HG03135 (cell line): ENCODE measurements at regions not wholly inside any gene's neighbourhood (a gene's known extent, or its start where the extent isn't known, plus 50 kb on each side); places are given as distances from the start of the nearest gene placed in this dataset.
"Not testable (repeated sequence)": the region's sequence is repeated elsewhere in the genome, so short reads cannot be mapped to it uniquely, and the experiment has no call there.

Experiments used
- ATAC-seq: cut with Tn5 transposase; IDR thresholded peaks from one replicate; pipeline ENCODE4 v1.9.1; 2021; ENCODE audit warnings: mild to moderate bottlenecking, moderate library complexity; ENCODE audit not compliant: unreplicated experiment

DNA sequence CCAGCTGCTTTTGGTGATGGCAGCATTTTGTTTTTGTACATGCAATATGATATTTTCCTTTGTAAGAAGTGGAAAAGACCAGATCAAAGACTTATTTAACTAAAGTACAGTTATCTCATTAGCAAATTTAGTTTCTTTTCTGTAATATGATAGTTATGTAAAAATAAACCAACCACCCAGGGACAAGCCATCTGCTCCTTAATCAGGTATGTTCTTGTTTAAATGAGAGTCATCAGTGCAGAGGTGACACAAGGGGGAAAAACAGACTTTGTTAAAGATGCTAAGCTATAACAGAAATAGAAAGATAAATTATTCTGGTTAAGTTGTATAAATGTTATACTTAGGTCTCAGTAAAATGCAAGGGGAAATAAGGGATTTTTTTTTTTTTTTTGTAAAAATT lies 805.7 kb upstream of the SEMA6A start:
- no peak for ATAC-seq

- no peak for ATAC-seq
Measured at GRCh38 chr5:117379521-117379920, 804.9 kb upstream of the SEMA6A start.

- no peak for ATAC-seq
Measured at GRCh38 chr5:117376748-117377147, 802.1 kb upstream of the SEMA6A start.

DNA sequence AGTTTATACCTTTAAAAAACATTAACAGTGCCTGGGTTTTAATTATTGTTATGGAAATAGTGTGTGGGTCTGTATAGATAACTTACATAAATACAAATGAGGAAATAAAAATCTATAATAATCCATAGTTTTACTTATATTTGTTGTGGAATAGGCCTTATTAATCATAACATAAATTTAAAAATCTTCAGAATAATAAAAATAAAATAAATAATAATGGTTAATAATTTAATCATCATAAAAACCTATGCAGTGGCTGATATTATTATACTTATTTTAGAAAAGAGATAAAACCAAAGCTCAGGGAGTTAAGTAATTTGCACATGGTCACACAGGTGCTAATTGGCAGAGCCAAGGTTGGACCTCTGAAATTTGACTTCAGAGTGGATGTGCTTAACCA lies 785.3 kb upstream of the SEMA6A start:
- no peak for ATAC-seq

- ATAC-seq: no peak
Measured at GRCh38 chr5:117357886-117358285, 783.3 kb upstream of the SEMA6A start.

DNA sequence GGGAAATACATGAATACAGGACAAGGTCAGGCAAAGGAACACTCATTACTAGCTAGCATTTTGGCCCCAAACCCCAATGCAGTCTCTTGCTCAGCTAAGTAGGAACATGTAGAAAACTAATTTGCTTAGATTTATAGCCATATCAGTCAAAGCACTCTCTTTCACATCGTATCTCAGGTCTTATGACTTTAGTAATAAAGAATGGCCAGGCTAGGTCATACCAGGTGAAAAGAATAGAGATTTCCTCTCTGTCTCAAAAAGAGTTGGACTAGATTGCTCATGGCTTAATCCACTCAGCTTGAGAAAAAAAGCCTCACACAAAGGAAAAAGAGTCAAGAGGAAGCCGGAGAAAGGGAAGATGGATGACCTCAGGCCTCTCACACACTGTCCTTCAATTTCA lies 772.7 kb upstream of the SEMA6A start:
- no peak for ATAC-seq

DNA sequence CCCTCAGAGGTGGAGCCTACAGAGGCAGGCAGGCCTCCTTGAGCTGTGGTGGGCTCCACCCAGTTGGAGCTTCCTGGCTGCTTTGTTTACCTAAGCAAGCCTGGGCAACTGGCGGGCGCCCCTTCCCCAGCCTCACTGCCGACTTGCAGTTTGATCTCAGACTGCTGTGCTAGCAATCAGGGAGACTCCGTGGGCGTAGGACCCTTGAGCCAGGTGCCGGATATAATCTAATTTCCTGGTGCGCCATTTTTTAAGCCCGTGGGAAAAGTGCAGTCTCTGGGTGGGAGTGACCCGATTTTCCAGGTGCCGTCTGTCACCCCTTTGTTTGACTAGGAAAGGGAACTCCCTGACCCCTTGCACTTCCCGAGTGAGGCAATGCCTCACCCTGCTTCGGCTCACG lies 769.1 kb upstream of the SEMA6A start:
- ATAC-seq: not testable (repeated sequence)

DNA sequence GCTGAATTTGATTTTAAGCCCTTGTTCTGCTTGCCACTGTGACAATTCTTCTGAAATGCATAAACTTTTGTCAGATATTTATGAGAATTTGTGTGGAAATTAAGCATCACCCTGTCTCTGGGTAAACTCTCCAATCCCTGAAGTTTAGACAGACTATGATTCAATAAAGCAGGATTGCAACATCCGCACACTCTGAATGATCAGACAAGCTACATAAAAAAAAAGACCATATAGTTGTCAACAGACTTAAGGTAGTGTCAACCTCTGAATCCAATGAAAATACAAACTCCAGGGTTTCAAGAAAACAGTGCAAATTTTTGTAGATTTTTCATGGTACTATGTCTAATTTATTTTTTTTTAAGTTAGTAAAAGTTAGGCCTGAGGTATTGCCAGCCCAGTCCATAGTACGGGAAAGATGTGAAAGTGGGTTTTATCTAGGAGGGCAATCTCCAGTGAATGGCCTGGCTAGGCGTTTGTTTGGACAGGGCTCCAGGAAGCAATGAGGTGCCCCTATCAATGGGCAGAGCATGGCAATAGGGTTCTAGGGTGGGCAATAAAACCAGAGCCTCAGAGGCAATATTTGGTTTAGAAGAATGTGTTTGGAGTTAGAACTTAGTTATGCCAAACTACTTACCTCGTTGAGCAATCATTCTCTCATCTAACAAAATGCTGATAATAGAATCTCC lies 762.6 kb upstream of the SEMA6A start:
- ATAC-seq: no peak

DNA sequence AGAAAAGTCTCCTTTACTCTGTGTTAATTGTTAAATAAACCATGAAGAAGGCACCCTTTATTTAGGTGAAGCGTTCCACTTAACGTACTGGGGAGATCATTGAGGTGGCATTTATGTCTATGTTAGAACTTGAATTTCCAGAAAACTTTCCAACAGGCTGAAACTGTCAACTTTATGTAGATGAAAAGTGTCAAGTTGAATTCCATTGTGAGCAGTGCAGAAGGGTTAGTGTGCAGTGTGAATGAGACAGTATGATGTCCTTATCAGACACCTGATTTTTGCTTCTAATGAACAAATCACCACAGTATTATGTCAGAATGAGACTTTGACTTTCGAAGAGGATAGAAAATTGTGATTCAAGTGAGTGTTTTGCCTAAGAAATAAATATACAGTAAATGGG lies 761.6 kb upstream of the SEMA6A start:
- no peak for ATAC-seq

GRCh38 chr5:117333011-117333410 lies 758.4 kb upstream of the SEMA6A start:
- ATAC-seq: no peak

DNA sequence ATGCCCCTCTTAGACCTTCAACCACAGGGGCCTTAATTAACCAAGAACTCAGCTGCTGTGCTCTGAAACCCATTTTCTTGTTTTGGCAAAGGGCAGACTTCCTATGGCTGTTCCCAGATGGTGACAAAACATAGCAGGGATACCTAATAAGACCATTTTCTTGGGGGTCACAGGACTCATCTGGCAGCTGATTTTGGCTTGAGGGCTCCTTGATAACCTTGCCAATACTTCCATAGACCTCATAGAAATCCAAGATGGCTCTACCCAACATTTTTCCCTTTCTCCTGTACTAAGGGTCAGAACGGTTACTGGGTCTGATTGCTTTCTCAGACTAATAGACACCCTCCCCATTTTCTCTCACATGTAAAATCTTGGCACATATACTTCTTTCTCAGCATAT lies 757.7 kb upstream of the SEMA6A start:
- no peak for ATAC-seq

DNA sequence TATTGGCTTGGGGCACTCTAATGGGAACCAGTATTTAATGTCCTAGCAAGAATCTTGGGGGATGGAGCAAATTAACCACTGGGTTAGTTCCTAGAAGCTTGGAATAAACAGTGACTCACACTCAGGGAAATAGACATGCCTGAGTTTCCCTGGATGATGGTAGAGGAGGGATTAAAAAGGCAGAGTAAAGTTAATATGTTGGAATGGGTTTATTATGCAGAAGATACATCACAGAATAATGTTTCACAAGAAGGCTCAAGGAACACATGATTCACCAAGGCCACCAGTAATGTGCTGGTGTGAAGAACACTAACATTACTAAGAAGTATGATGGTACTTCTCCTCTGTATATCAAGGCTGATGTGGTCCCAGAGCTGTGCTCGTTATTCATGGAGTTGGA lies 752.9 kb upstream of the SEMA6A start:
- ATAC-seq: no peak

GRCh38 chr5:117326997-117327396 lies 752.4 kb upstream of the SEMA6A start:
- no peak for ATAC-seq

- ATAC-seq: no peak
Measured at GRCh38 chr5:117318528-117318927, 743.9 kb upstream of the SEMA6A start.

DNA sequence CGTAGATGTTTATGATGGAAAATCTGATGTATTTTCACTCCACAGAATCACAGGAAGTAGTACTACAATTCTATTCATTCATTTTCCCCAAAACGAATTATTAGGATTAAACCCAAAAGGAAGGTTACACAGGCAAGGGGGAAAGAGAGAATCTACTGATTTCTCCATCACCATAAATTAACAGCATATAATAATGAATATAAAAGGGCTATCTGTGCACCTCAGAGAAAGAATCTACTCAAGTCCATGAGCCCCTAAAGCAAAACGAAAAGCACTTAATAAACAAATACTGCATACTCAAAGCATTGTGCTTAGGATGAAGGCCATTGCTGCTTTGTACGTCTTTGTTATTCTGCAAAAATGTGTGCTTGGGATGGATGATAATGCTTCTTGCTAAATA lies 740.5 kb upstream of the SEMA6A start:
- no peak for ATAC-seq

GRCh38 chr5:117304512-117305107 lies 730.0 kb upstream of the SEMA6A start:
- ATAC-seq: not testable (repeated sequence)

DNA sequence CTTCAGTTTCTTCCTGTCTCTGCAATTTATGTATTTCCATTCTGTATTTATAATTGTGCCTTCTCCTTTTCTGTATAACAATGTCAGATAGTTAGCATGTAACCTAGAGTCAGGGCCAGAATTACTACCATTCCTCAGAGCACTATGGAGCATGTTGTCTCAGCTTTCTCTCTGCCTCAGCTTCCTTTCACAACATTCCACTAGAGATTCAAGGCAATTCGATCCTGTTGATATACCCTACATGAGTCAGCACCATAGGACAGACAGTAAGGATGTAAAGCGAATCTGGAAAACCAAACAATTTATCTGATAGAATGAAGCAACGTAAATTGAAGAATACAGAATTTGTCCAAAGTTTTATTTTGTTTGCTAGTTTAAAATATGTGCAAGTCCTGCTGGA lies 728.3 kb upstream of the SEMA6A start:
- no peak for ATAC-seq

DNA sequence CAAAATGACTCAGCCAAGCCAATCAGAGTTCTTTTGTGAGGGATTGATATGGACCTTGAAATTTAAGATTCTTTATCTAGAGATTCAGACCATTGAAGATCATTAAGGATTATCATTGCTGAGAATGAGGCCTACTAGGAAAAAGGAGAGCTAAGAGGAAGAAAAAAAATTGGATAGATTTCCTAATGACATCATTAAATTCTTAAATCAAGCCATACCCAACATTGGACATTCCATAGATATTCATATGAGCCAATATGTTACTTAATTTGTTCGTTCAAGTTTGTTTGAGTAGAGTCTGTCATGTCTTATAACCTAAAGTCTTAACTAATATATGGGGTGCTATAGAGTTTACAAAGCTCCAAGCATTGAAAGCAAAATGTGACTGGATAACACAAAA lies 727.9 kb upstream of the SEMA6A start:
- no peak for ATAC-seq

DNA sequence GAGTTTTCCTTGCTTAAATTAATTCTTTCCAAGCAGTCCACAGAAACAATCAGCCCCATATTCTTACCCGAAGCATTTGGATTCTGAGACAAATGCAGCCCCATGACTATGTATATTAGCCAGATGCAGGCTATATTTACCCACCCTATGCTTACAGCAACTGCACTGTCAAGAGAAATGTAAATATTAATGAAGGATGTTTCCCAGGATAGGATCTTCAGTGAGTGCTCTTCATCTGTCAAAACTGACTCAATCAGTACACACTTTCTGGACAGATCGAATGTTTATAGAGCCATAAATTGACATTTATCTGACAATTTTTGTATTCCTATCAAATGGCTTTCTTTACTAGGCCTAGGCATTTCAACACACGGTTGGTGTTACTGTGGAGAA lies 725.3 kb upstream of the SEMA6A start:
- no peak for ATAC-seq

GRCh38 chr5:117299224-117299935 lies 724.8 kb upstream of the SEMA6A start:
- no peak for ATAC-seq

DNA sequence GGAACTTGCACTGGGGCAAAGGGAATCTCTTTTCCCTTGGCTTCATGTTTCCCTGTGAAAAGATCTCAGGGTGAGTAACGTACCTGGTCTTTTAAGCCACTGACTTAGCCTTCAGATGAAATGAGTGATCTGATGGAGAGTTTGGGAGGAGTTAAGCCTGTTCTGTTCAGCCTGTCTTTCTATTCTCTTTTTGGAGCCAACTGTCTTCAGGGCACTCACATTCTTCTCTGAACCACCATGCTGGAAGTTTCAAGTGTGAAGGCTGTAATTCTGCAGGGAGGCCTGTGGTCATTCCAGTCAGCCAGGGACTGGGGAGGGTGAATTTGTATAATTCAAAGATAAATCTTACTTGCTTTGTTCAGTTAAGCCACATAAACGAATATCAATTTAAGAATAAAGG lies 722.2 kb upstream of the SEMA6A start:
- ATAC-seq: no peak

- ATAC-seq: no peak
Measured at GRCh38 chr5:117295941-117296340, 721.3 kb upstream of the SEMA6A start.
